Hematopoietic multipotent progenitor cell (in vitro differentiated cells): ENCODE measurements at regions not wholly inside any gene's neighbourhood (a gene's known extent, or its start where the extent isn't known, plus 50 kb on each side); places are given as distances from the start of the nearest gene placed in this dataset.

Source experiments
- DNase-seq, 3 donors: peaks; one replicate each; pipeline ENCODE4 v3.0.0-alpha.2; 2011 to 2015; ENCODE audit warnings: low read depth in 2 of 3, low spot score in 2 of 3

- peak in 2 of 3 donors; percentile 33 to 65 for DNase-seq
Observed at GRCh38 chrX:13151828-13152517, 107.6 kb upstream of the FAM9C start.

- no peak for DNase-seq
Observed at GRCh38 chrX:13149702-13150350, 105.4 kb upstream of the FAM9C start.

- no peak for DNase-seq
Observed at GRCh38 chrX:13147733-13148132, 103.3 kb upstream of the FAM9C start.

GRCh38 chrX:13147147-13147546 is 102.7 kb upstream of the FAM9C start:
- DNase-seq, result no peak

- DNase-seq, result no peak
Observed at GRCh38 chrX:13144927-13145655, 100.7 kb upstream of the FAM9C start.

- peak in 1 of 3 donors; percentile 31 for DNase-seq
Observed at GRCh38 chrX:13142891-13143290, 98.5 kb upstream of the FAM9C start.

- no peak for DNase-seq
Observed at GRCh38 chrX:13140007-13140406, 95.6 kb upstream of the FAM9C start.

- DNase-seq, result peak in 1 of 3 donors; percentile 43
Observed at GRCh38 chrX:13131396-13132137, 87.1 kb upstream of the FAM9C start.

GRCh38 chrX:13130816-13131215 is 86.4 kb upstream of the FAM9C start:
- no peak for DNase-seq

- peak in 1 of 3 donors; percentile 20 for DNase-seq
Observed at GRCh38 chrX:13128104-13128503, 83.7 kb upstream of the FAM9C start.

GRCh38 chrX:13126775-13127174 is 82.4 kb upstream of the FAM9C start:
- no peak for DNase-seq

GRCh38 chrX:13125188-13125587 is 80.8 kb upstream of the FAM9C start:
- DNase-seq, result no peak

- DNase-seq, result peak in 1 of 3 donors; percentile 63
Observed at GRCh38 chrX:13123857-13124345, 79.5 kb upstream of the FAM9C start.

- no peak for DNase-seq
Observed at GRCh38 chrX:13123247-13123856, 78.9 kb upstream of the FAM9C start.

GRCh38 chrX:13121020-13121555 is 76.7 kb upstream of the FAM9C start:
- no peak for DNase-seq

GRCh38 chrX:13120017-13120416 is 75.6 kb upstream of the FAM9C start:
- DNase-seq, result no peak

GRCh38 chrX:13119386-13119785 is 75.0 kb upstream of the FAM9C start:
- DNase-seq, result no peak

GRCh38 chrX:13115146-13115855 is 70.9 kb upstream of the FAM9C start:
- no peak for DNase-seq

GRCh38 chrX:13112499-13112898 is 68.1 kb upstream of the FAM9C start:
- no peak for DNase-seq
